ENCODE measurements at regions not wholly inside any gene's neighbourhood (a gene's known extent, or its start where the extent isn't known, plus 50 kb on each side); places are given as distances from the start of the nearest gene placed in this dataset.
"Not testable (repeated sequence)": the region's sequence is repeated elsewhere in the genome, so short reads cannot be mapped to it uniquely, and the experiment has no call there.

DNA sequence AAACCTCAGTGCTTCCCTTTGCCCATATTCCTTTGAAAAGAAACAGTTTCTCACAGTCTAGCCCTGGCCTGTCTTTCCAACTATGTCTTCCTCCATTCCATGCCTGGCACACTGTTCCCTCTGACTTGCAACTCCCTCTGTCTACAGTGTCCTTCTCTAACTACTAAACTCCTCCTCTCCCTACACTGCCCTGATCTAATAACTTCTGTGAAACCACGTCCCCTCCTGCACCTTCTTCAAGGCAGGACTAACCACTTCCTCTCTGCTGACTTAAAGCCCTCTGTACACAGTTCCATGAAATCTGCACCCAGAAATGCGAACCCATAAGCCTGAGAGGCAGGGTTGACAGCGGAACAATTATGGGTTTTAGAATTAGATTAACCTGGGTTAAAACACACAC is 62.2 kb upstream of the ATP1B1 start:
- no peak overlapping the region for H3K4me3 ChIP-seq
- no peaks in the 10 kb centered on the region for H3K4me1 ChIP-seq
- no peak for DNase-seq (ENCODE audit: low spot score in 2 of 2)
- H3K36me3 ChIP-seq (replicated peaks) = no peaks in the 10 kb centered on the region
- in situ Hi-C loops (cut with MboI; ENCODE audit: low sequenced_read_pairs) = no loop called here
- no peaks in the 10 kb centered on the region for H3K27me3 ChIP-seq (ENCODE audit: low read depth)
- no peaks in the 10 kb centered on the region for H3K9me3 ChIP-seq

DNA sequence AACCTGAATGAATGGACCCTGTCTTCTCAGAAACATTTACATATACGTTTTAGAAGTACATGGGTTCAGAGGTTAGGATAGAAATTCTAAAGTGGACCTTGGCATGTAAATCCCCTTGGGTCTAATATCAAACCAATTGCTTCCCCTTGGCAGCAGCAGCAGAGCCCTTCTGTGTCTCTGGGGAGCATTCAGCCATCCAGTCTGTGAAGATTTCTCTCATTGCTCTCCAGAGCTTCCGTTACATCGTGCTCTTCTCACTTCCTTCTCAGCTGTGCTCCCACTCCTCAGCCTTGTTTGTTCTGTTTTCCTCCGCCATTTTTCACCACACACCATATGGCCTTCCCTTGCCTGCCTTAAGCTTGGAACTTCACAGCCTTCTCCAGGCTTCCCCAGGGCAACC is 61.5 kb upstream of the ATP1B1 start:
- H3K9me3 ChIP-seq = no peaks in the 10 kb centered on the region
- no peaks in the 10 kb centered on the region for H3K4me1 ChIP-seq
- H3K4me3 ChIP-seq = no peak overlapping the region
- H3K36me3 ChIP-seq (replicated peaks) = no peaks in the 10 kb centered on the region
- no peaks in the 10 kb centered on the region for H3K27me3 ChIP-seq (ENCODE audit: low read depth)
- DNase-seq (ENCODE audit: low spot score in 2 of 2) = no peak
- in situ Hi-C loops (cut with MboI; ENCODE audit: low sequenced_read_pairs) = no loop called here

DNA sequence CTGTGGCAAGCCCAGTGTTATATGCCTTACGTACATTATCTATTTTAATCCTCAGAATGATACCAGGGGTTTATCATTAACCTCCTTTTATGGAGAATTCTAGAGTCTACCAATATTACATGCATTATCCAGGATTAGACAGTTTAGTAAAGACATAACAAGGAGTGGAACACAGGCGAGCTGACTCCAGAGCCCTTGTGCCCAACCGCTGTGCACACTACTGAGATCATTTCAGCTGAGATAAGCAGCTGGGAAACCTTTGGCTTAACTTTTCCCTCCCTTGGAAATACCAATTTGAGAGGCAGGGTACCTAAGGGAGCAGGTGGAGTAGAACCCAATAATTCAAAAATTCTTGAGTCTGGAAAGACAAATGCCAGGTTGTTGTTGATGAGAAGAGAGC is 59.8 kb upstream of the ATP1B1 start:
- Histone ChIP-seq H3K4me3 (no peak overlapping the region), H3K4me1 (no peaks in the 10 kb centered on the region), H3K9me3 (no peaks in the 10 kb centered on the region), H3K36me3 (replicated peaks) (no peaks in the 10 kb centered on the region), H3K27me3 (ENCODE audit: low read depth) (no peaks in the 10 kb centered on the region)
- in situ Hi-C loops (cut with MboI; ENCODE audit: low sequenced_read_pairs) = no loop called here
- no peak for DNase-seq (ENCODE audit: low spot score in 2 of 2)

DNA sequence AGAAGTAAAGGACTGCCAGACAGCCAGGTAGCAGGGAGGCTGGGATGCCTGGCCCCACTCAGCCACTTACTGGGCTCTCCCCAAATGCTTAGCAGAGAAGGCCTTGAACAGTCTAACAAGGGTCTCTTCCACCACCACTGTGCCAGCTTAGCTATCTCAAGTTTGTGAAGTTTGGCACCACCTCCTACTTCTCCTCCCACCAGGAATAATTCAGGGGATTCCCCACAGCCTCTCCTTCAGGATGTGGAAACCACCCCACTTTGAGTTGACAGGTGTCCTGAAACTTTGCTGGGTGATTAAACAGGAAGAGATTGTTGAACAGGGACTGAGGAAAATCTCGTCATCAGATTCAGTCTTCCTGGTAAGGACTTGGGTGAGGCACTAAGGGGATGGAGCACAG is 59.4 kb upstream of the ATP1B1 start:
- Histone ChIP-seq H3K4me3 (no peak overlapping the region), H3K27me3 (ENCODE audit: low read depth) (no peaks in the 10 kb centered on the region), H3K4me1 (no peaks in the 10 kb centered on the region), H3K9me3 (no peaks in the 10 kb centered on the region), H3K36me3 (replicated peaks) (no peaks in the 10 kb centered on the region)
- DNase-seq (ENCODE audit: low spot score in 2 of 2) = no peak
- in situ Hi-C loops (cut with MboI; ENCODE audit: low sequenced_read_pairs) = no loop called here

DNA sequence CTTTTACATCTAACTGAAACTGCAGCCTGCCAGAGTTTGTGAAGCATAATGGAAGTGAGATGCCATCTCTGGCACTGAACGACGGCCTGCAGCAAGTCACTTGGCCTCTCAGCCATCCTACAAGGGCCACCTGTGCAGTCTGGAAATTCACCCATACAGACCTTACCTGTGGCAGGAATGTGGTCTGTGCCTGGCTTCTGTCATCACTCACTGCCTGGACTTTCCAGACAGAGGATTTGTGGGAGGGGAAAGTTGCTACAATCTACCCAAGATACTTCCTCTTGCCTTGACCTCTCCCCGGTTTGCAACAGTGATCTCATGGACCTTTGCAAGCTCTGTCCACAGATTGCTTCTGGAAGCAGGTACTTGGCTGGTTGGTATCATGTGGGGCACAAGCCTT is 58.4 kb upstream of the ATP1B1 start:
- no peaks in the 10 kb centered on the region for H3K4me1 ChIP-seq

DNA sequence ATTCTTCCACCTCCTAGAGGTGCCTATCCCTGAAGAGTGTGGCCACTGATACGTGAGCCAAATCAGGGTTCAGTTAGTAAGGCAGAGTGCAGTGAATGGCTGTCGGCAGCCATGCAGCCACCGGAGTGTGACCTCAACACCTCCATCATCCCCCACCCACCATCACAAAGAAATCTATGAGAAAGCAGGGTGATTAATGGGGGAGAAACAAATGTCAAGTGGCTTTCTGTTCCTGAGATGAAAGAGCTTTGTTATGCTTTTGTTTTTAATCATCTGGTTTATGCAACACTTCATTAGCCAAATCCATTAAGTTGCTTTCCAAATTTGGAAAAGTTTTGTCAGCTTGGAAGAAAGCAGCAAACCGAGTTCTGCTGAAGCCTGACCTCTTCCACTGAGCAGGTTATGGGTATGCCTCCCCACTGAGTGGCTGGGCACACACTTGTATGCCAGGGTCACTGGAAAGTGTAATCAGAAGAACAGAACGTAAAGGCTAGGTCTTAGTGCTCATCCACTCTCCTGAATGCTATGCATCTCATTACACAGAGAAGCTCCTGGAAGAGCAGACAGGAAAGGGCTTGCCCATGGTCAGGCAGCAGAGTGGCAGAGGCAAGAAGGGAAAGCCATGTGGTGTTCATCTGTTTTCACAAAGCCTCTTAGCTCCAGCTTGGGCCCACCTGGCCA is 57.1 kb upstream of the ATP1B1 start:
- Histone ChIP-seq H3K36me3 (replicated peaks) (no peaks in the 10 kb centered on the region), H3K4me1 (no peaks in the 10 kb centered on the region), H3K4me3 (no peak overlapping the region), H3K27me3 (ENCODE audit: low read depth) (no peaks in the 10 kb centered on the region), H3K9me3 (no peaks in the 10 kb centered on the region)
- DNase-seq (ENCODE audit: low spot score in 2 of 2) = no peak
- in situ Hi-C loops (cut with MboI; ENCODE audit: low sequenced_read_pairs) = no loop called here

More for the DNA sequence above, 58.4 kb upstream of the ATP1B1 start:
- no peak overlapping the region for H3K4me3 ChIP-seq
- no peak for DNase-seq (ENCODE audit: low spot score in 2 of 2)
- H3K9me3 ChIP-seq = no peaks in the 10 kb centered on the region
- in situ Hi-C loops (cut with MboI; ENCODE audit: low sequenced_read_pairs) = no loop called here
- no peaks in the 10 kb centered on the region for H3K27me3 ChIP-seq (ENCODE audit: low read depth)
- no peaks in the 10 kb centered on the region for H3K36me3 ChIP-seq (replicated peaks)

DNA sequence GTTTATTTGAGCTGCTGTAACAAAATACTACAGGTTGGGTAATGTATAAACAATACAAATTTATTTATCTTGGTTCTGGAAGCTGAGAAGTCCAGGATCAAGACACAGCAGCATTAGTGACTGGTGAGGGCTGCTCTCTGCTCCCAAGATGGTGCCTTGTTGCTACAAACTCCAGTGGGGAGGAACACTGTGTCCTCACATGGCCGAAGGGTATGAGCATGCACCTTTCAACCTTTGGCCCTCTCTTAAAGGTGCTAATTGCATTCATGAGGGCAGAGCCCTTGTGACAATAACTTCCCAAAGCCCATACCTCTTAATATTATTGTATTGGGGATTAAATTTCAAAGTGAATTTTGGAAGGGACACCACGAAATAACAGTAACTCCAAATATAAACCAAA is 55.3 kb upstream of the ATP1B1 start:
- H3K36me3 ChIP-seq (replicated peaks) = no peaks in the 10 kb centered on the region
- H3K4me3 ChIP-seq = no peak overlapping the region
- peaks cover 2% of the 10 kb centered on the region; the same call in 1 of the 2 replicates for H3K4me1 ChIP-seq
- DNase-seq (ENCODE audit: low spot score in 2 of 2) = no peak
- H3K27me3 ChIP-seq (ENCODE audit: low read depth) = no peaks in the 10 kb centered on the region
- no peaks in the 10 kb centered on the region for H3K9me3 ChIP-seq
- in situ Hi-C loops (cut with MboI; ENCODE audit: low sequenced_read_pairs) = no loop called here

DNA sequence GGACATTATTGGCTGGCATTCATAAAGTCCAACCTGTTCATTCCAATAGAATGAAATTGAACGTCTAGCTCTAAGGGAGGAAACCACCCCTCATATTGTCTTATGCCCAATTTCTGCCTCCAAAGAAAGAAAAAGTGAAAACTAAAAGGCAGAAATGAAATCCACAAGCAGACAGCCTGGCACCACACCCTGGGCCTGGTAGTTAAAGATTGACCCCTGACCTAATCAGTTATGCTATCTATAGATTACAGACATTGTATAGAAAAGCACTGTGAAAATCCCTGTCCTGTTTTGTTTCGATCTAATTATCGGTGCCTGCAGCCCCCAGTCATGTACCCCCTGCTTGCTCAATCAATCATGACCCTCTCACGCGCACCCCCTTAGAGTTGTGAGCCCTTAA is 54.3 kb upstream of the ATP1B1 start:
- H3K36me3 ChIP-seq (replicated peaks); H3K9me3 ChIP-seq; H3K4me3 ChIP-seq; in situ Hi-C loops (cut with MboI; ENCODE audit: low sequenced_read_pairs); H3K4me1 ChIP-seq; DNase-seq (ENCODE audit: low spot score in 2 of 2); H3K27me3 ChIP-seq (ENCODE audit: low read depth): not testable (repeated sequence)

DNA sequence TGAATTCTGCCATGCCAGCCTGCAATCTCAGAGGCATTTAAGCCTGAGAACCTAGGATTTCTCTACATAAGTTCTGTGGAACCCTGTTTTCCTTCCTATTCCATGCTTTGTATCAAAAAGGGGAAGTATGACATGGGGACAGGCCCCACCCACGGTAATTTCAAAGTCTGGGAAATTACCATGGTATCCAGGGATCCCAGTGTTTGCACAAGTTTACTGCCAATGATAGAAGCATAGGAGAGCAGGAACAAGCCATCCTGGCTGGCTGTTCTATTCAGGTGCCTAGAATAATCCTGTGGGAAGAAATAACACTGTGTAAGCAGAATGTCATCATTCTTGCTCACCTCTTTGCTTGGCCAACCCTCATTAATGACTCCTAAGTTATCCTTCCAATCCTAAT is 53.8 kb upstream of the ATP1B1 start:
- DNase-seq (ENCODE audit: low spot score in 2 of 2) = no peak
- no peaks in the 10 kb centered on the region for H3K36me3 ChIP-seq (replicated peaks)
- H3K9me3 ChIP-seq = no peaks in the 10 kb centered on the region
- peaks cover 6% of the 10 kb centered on the region; the same call in 1 of the 2 replicates for H3K4me1 ChIP-seq
- H3K27me3 ChIP-seq (ENCODE audit: low read depth) = no peaks in the 10 kb centered on the region
- in situ Hi-C loops (cut with MboI; ENCODE audit: low sequenced_read_pairs) = no loop called here
- H3K4me3 ChIP-seq = no peak overlapping the region

DNA sequence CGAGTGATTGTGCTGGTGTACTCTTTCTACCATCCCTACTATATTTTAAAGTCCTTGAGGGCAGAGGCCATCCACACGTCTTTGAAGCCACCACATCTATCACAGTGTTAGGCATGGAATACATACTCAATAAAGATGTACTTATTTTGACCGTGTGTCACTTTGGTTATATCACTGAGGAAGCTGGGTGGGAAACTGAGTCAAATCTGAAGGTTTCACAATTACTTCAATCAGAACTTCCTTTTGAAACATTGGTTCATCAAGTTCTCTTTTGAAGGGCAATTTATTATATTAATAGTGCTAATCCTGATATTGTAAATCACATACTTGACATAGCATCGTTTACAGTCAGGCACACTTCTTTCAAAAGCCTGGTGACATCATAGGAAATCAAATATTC is 53.3 kb upstream of the ATP1B1 start:
- in situ Hi-C loops (cut with MboI; ENCODE audit: low sequenced_read_pairs) = no loop called here
- H3K4me1 ChIP-seq = peaks cover 6% of the 10 kb centered on the region; the same call in 1 of the 2 replicates
- no peaks in the 10 kb centered on the region for H3K9me3 ChIP-seq
- no peak for DNase-seq (ENCODE audit: low spot score in 2 of 2)
- no peaks in the 10 kb centered on the region for H3K36me3 ChIP-seq (replicated peaks)
- no peak overlapping the region for H3K4me3 ChIP-seq
- H3K27me3 ChIP-seq (ENCODE audit: low read depth) = no peaks in the 10 kb centered on the region

All from HAP-1 (cell line).